ENCODE measurements at regions not wholly inside any gene's neighbourhood (a gene's known extent, or its start where the extent isn't known, plus 50 kb on each side); places are given as distances from the start of the nearest gene placed in this dataset.

DNA sequence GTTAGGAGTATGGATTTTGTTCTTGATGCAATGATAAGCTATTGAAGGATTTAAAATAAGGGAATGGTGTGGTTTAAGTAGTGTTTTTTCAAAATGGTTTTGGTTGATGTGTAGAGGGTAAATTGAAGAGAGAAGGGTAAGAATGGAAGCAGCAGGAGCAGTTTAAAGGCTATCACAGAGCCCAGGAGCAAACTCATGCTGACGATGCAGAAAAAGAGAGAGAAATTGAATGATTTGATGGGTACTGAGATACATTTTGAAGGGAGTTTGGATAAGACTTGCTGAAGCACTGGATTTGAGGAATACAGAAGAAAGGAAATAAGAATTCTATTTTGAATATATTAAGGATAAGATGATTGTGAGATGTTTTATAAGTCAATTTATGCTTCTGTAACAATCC is 300.8 kb upstream of the LYPLAL1 start:
- DNase-seq (ENCODE audit: low read depth) = no peak

DNA sequence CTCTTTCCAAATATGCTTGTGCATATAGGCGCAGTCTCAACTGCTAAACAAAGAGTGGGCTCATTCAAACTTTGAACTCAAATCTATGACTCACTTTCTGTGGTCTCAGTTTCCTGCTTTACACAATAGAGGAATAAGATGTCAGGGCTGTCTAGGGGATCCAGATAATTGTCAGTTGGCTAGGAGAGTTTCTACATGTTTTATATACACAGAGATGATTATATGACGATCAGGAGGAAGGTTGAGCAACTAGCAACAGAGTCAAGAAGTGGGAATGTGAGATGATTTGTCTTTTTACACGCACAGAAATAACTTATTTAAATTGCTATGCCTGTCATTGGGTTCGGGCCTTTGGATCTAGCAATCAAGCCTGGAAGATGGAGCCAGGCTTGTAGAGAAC is 299.4 kb upstream of the LYPLAL1 start:
- no peak for DNase-seq (ENCODE audit: low read depth)

DNA sequence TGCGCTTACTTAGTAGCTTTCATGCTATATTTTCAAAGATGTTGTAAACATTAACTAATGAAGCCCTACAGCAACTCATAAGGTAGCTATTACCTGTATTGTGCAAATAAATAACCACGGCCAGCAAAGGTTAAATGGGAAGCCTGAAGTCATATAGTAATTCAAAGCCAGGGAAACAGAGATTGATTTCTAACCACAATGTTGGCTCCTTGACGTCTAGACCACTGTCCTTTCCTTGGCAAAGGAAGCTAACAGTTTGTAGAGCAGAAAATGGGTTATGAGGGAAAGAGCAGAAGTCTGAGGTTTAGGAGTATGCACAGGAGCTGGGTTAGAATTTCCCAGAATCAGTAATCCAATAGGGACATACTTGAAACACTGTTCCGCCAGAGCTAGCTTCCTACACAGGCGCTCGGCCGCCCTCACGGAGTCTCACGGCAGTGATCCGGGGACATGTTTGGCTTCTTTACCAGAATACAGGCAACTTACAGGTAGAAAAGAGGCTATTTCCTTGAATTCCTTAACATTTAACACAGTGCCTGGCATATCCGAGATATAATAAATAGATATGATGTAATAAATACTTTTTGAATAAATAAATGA is 298.8 kb upstream of the LYPLAL1 start:
- DNase-seq (ENCODE audit: low read depth) = no peak

DNA sequence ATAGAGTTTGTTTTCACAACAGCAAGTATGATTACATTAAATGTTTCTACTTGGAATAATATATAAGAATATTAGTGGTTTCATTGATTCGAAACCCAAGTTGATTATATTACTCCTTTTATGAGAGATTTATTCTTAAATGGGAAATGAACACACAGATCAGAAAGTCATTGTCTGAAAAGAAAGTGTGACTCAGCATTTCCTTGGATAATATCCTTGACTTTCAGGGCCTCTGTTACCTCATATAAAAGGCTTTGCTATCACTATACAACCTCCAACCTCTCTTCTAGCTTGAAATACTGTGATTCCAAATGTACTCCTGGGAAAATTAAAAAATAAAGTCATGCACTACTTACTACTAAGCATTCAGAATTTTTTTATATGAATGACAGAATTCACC is 295.3 kb upstream of the LYPLAL1 start:
- DNase-seq (ENCODE audit: low read depth) = no peak

DNA sequence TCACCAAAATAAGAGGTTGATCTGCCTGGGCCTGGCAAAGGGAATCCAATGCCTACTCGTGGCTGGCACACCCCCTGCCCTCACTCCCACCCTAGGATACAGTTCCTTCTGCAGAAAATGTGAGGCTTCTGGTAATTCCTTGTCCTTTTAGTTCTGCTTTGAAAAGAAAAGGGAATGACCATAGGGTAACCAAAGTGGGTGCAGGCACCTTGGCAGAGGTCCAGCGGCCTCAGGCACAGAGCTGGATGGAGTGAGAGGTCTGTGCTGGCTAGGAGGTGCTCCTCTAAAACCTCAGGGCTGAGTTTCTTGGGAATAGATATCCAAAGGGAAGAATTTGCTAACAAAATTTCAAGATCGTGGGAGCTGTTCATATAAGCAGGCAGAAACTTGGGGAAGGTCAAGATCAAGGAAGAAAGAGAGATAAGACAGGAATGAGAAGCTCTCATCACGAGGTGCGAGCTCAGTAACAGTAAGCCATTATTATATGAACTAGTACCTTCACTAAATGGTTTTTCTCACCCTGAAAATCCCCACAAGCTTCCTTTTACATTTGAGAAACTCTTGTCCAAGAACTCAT is 293.1 kb upstream of the LYPLAL1 start:
- no peak for DNase-seq (ENCODE audit: low read depth)

DNA sequence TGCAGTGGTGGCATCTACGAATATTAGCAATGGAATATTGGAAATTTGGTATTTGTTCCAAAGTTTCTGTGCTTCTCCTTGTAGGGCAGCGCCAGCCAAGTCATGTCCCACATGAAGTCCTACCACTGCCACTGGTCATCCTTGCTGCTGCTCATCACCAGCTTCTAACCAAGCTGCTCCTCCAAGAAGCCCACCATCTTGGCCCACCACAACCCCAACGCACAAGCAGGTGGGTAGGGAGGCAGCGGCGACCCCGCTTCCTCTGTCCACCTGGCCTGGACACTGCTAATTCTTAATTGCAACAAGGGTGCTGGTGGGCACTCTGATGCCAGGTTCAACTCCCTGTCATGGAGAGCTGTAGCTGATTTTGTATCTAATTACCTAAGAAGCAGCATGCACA is 291.2 kb upstream of the LYPLAL1 start:
- no peak for DNase-seq (ENCODE audit: low read depth)

DNA sequence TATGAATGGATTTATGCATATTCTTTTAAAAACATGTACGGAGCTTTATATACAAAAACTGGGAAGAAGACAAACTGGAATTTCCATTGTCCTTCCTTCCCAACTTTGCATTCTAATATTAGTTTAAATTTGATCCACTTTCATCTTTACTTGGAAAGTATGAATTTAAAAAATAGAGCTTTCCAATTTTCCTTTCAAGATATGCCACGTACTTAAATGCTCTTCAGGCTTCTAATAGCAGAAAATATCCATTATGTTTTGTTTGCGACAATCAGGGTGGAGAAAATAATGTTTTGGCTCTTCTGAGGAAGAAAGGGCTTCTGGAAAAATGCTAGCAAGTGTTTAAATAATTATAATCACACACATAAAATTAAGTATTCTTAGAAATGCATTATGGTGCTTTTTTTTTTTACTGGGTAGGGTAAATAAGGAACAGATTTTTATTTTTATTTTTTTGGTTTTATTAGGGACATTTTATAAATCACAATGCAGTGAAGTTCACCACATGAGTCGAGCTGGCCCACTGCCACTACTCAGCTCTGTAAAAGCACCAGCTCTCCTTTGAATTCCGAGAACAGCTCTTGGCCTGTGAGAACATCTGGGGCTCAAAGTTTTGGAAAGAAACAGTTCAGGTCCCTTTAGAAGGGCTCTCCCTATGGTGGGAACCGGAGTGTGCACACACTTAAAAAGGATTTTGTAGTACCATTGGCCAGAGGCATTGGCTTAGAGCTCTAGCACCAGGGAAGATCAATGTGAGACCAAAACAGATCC is 287.4 kb upstream of the LYPLAL1 start:
- DNase-seq (ENCODE audit: low read depth) = peak; percentile 58

DNA sequence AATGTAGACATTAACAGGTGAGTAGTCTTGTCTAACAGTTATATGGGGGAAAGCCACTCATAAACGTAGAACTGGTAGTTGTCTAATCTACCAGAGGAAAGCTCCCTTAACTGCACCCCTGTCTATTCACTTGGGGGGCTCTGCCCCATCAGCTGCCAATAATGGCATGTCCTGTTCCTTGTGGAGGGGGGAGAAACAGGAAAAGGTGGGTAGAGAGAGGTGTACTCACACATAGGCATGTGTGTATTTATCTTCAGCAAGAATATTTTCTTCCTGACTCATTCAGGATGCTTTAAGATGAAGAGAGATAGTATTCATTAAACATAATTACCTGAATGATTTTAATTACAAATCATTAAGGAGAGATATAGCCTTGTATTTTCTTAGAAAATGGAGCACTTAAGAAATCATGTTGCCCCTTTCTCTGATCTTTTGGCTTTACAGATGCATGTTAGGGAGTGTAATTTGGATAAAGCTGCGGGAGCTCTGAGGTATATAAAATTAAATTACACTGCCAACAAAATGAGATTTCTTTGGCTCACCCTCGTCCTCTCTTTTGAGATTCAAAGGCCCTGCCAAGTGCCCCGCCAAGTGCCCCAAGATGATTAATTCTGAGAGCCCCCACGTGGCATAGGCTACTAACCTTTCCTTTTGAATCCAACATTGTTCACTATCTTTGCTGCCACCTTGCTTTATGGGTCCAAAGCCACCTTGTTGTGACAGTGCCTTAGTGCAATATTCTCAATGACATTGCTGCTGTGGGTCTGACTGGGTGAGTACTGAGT is 286.3 kb upstream of the LYPLAL1 start:
- DNase-seq (ENCODE audit: low read depth) = no peak

DNA sequence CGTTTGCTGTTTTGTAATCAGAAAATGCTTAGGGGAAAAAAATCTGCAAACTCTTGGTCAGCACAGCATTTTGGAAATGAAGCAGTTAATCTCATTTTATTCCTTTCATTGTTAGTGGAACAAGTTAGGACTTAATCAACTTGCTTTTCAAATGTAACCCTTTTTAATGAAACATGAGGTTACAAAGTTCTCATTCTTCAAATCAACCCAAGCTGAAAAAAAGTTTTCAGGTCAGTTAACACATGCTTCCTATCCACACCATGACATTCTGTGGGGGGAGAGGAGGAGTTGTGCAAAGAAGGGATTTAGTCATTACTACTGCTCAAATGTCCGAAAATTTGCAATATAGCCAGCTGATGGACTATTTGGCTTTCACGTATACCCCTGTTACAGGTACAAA is 283.2 kb upstream of the LYPLAL1 start:
- DNase-seq (ENCODE audit: low read depth) = no peak

DNA sequence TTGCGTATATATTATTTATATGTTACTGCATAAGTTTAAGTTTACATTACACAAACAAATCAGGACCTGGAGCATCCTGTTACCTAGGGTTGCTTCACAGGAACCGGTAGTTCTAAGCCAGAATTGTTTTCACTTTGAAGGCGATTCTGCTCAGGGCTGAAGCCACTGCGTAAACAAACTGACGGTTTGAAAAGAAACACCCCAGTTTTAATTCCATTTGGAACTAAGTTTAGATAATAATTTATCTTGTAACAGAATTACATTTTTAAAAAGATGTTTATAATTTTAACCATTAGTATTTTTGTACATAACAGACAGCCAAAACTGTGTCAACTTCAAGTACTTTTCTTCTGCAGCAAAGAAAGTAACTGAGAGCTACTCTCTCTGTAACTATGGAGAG is 282.1 kb upstream of the LYPLAL1 start:
- DNase-seq (ENCODE audit: low read depth) = no peak

DNA sequence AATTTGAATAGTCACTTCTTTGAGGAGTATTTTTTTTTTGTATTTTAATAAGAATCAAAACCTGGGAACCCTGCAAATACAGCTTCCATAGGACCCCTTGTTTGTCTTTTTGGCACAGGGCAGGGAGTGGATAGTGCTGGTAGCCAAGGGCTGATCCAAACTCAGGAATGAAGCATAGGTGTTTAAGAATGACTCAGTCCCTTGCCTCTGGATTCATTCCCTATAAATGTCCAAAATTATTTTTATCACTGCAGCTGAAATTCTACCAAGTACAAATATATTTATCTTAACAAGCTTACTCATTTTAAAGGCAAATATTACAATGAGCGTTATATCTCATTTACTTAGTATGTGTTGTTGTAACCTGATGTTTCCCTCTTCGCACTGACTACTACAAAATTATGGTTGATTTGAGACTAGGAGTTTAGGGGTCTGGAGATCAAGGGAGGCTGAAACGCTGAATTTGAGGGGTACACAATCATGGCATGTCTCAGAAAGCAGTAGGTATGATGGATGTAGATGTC is 278.6 kb upstream of the LYPLAL1 start:
- DNase-seq (ENCODE audit: low read depth) = no peak

DNA sequence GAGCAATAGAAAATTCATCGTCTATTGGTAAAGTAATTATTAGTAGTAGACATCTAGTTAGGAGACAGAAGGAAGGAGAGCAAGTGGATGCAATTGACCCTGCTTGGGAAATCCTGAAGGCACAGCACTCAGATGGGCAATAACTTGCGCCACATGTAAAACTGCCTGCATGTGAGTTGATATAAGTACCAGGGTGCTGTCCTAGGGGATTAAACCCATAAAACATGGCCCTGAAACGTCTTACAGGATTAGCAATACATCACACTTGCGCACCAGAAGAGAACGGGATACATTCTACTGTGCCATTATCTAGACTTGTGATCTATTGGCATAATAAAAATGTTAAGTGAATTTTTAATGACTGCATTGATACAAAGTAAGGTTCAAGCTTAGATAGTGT is 277.5 kb upstream of the LYPLAL1 start:
- DNase-seq (ENCODE audit: low read depth) = no peak

DNA sequence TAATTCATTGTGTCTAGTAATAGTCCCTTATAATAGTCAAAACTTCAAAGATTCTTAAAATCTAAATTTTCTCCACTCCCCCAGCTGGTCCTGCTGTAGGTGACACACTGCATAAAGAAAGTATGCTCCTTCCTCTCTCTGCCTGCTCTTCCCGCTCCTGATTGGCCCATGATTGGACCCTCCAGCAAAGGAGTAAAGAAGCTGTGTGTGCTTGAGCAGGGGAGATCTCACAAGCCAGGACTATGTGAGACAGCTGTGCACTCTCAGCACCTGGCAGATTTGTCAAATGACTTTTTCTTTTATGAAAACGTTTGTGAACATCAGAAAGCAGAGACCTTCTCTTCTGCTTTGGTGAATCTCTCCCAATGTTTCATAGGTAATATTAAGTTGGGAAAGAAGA is 274.8 kb upstream of the LYPLAL1 start:
- no peak for DNase-seq (ENCODE audit: low read depth)

DNA sequence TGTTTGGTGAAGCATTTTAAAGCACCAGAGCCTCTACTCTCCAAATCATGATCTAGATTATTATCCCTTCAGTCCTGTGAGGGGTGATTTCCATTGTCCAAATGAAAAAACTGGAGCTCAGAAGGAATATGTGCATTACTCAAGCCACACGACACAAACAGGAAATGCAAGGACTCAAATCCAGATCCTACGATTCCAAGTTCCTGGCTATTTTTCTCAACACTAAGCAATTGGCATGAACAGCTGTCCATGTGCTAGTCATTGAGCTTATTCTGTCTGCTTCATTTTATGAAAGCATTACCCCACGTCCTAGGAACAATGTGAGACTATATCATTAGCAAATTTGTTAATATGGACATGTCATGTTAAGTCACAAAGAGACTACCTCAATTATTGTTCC is 273.1 kb upstream of the LYPLAL1 start:
- no peak for DNase-seq (ENCODE audit: low read depth)

DNA sequence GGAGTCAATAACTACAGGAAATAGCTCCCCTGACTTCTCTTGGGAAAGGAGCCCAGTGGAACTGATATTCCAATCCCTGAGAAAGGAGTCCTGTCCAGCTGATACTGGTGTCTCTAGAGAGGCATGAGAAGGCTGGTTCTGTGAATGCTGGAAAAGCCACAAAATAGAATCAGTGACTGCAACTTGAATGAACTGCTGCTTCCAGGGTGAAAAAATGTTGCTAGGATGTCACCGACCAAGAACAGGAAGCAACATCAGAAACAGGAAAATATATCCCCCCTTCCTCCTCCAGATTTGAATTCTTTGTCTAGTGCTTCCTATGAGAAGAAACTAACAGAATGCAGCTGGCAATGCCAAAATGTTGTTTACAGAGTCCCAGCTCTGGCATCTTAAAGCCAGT is 269.3 kb upstream of the LYPLAL1 start:
- DNase-seq (ENCODE audit: low read depth) = no peak

DNA sequence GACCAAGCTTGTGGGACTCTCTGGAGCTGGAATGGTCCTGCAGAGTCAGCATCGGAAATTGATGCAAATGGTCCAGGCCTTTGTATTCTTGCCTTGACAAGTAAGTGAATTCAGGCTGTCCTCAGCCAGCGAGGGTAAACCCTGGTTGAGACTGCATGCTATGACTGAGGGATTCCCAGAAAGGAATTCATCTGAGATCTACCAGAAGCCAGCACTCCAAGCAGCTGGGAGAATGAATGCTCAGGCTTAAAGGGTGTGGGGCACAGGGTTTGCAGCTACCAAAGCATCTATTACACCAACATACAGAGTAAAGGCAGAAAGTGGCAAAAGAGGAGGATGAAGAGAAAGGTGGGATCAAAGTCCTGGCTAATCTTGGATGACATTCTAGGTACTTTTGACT is 257.0 kb upstream of the LYPLAL1 start:
- DNase-seq (ENCODE audit: low read depth) = no peak

DNA sequence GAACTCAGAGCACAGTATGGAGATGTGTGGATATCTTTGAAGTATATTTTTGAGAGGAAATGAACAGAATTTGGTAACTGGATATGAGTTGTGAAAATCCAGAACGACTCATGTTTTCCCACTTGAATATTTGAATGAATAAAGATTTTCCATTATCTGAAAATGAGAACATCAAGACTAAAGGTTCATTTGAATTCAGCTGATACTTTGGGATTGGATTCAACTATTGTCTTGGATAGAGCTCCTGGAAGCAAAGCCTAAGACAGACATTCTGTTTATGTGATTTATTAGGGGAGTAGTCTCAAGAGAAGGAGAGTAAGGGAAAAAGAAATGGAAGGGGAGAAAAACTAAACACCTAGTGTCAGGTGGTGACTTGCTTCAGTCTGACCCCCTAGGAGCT is 256.0 kb upstream of the LYPLAL1 start:
- peak; percentile 75 for DNase-seq (ENCODE audit: low read depth)

DNA sequence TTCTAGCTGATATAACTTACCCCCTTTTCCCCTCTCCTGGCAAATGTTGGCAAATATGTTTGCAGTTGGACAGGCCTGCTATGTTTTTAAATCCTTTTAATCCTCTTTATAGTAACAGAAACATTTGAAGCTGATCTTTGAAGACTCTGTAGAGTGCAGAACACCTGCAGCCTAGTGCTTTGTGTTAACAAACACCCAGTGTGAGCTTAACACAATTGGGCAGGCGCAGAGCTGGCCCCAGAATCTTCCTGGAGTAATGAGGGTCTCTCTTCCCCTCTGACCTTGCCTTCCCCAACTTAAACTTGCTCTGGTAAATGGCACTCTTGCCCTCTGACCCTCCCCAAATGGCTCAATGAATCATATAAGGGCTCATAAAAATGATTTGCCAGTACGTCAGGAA is 247.9 kb upstream of the LYPLAL1 start:
- DNase-seq (ENCODE audit: low read depth) = no peak

DNA sequence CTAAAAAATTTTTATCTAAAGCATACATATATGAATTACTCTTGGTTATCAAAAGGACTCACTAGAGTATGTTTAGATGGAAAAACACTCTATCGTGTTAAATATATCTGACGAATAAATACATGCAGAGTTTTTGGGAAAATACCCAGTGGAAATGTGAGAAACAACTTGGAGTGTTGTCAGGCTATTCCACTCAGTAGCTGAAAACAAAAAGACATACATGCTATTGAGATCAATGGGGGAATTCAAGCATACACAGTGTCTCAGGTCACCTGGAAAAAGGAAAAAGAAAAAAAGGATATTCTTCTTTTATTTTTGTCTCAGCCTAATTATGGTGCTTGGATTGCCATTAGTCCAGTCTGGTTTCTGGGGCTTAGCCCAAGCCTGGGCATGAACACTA is 247.0 kb upstream of the LYPLAL1 start:
- DNase-seq (ENCODE audit: low read depth) = no peak

DNA sequence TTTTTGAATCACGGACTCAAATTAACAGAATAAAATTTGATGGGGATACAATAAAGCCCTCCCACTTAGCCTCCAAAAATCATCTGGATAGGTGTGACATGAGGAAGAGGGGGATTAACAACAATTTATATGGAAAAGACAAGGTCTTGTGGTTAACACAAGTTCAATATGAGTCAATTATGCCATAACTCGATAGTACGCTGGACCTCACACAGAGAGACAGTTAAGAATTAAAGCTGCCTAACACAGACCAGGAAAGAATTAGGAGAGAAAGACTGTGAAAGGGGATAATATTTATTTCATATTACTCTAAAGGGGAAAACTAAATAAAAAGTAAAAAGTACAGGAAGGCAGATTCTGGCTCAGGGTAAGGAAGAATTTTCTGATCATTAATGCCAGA is 243.7 kb upstream of the LYPLAL1 start:
- DNase-seq (ENCODE audit: low read depth) = no peak

DNA sequence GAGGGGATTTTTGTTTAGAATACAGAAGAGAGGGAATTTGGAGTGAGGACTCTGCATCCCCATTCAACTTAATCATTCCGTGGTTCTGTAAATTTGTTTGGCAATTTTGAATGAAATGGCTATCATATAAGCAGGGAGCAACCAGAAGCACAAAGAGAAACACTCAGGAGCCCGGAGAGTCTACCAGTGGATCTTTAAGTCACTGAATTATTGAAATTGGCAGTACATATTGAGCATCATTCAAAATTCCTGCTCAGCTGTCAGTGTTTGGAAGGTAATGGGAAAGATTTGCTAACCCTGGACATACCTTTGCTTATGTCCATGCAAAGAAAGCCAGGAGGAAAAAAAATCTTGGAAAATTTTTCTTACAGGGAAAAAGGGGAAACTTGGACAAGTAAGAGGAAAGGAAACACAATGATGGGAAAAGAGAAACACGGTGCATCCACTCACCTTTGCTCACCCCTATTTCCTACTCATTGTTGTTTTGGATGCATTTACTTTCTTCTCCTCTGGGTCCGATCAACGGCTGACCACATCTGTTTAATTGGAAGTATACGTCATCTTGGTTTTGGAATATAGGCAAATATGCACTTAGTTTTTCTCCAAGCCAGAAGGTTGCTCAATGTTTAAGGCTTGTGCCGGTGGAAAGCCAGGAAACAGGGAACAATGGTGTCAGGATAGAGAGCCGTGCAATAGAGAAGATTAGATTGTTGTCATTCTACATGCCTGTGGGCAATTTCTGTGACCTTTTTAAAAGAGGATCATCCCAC is 243.0 kb upstream of the LYPLAL1 start:
- DNase-seq (ENCODE audit: low read depth) = peak; percentile 81

DNA sequence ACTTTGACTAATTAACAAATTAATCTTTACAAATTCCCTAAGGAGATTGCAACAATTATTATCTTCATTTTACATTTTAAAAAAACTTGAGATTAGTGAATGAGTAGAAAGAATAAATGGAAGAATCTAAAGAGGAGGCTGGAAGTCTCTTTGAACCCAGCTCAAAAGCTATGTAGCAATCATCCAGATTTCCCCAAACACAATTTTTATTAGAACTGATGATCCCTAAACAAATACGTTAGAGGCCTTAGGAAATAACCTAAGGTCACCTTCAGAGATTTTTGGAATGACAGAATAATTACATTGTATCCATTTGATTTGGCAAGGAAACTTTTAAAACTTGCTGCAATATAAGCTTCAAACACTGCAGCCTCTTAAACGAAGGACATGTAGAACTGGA is 242.4 kb upstream of the LYPLAL1 start:
- no peak for DNase-seq (ENCODE audit: low read depth)
